HEK293 (cell line): ENCODE measurements at regions not wholly inside any gene's neighbourhood (a gene's known extent, or its start where the extent isn't known, plus 50 kb on each side); places are given as distances from the start of the nearest gene placed in this dataset.

Source experiments
- CTCF ChIA-PET: fragments of 350-600 bp; formaldehyde crosslinking; extraction: SDS; loops from one replicate; lab custom pipeline; 2021; ENCODE audit warnings: antibody characterized with exemption; lab: Yijun Ruan, JAX
- POLR2A ChIA-PET: fragments of 300-600 bp; formaldehyde crosslinking; extraction: SDS; loops from one replicate; lab custom pipeline; 2020; ENCODE audit warnings: antibody characterized with exemption, inconsistent platforms; lab: Yijun Ruan, JAX
- H3K27ac ChIP-seq: fragments of 200-500 bp; sonication (Bioruptor generic); 2 replicates; pipeline ENCODE4 v1.5.1; 2014; ENCODE audit warnings: low read depth, low read length, control low read depth, inconsistent platforms; ENCODE audit errors: extremely low read depth
- H3K36me3 ChIP-seq, 2 experiments: fragments of 200-500 bp in 1 of 2; sonication (Bioruptor generic) in 1 of 2; 1 replicate in 1 of 2; 2 replicates in 1 of 2; pipeline ENCODE4 v1.5.1; 2014 to 2017; ENCODE audit warnings: inconsistent platforms in 2 of 2, low read length in 2 of 2; ENCODE audit not compliant: control insufficient read depth in 2 of 2, insufficient read depth in 1 of 2
- H3K4me1 ChIP-seq: fragments of 200-500 bp; sonication (Bioruptor generic); 2 replicates; pipeline ENCODE4 v1.5.1; 2014; ENCODE audit warnings: mild to moderate bottlenecking, low read length, inconsistent platforms; ENCODE audit not compliant: control insufficient read depth, insufficient read depth
- H3K4me3 ChIP-seq: 2 replicates; pipeline ENCODE4 v1.5.1; 2011; ENCODE audit warnings: low read depth, mild to moderate bottlenecking, control low read depth, low read length, moderate library complexity
- H3K9me3 ChIP-seq: fragments of 200-500 bp; sonication (Bioruptor generic); 2 replicates; pipeline ENCODE4 v1.5.1; 2014; ENCODE audit warnings: low read depth, low read length, inconsistent platforms; ENCODE audit not compliant: control insufficient read depth, insufficient read depth
- KLF1 ChIP-seq: fragments of 450-650 bp; formaldehyde crosslinking; IDR thresholded peaks from 2 replicates; pipeline ENCODE4 v1.5.1; 2016; ENCODE audit warnings: missing biosample characterization, missing genetic modification characterization
- KLF16 ChIP-seq: fragments of 450-650 bp; formaldehyde crosslinking; IDR thresholded peaks from 2 replicates; pipeline ENCODE4 v1.5.1; 2017; ENCODE audit warnings: missing biosample characterization, missing genetic modification characterization
- PRDM2 ChIP-seq: fragments of 450-650 bp; formaldehyde crosslinking; IDR thresholded peaks from 2 replicates; pipeline ENCODE4 v1.5.1; 2016; ENCODE audit warnings: missing biosample characterization, missing genetic modification characterization, borderline replicate concordance
- SCRT2 ChIP-seq: fragments of 450-650 bp; formaldehyde crosslinking; IDR thresholded peaks from 2 replicates; pipeline ENCODE4 v1.5.1; 2016; ENCODE audit warnings: missing biosample characterization, missing genetic modification characterization
- ZFP69B ChIP-seq: fragments of 450-650 bp; formaldehyde crosslinking; IDR thresholded peaks from 2 replicates; pipeline ENCODE4 v1.5.1; 2016; ENCODE audit warnings: missing biosample characterization, missing genetic modification characterization
- ZNF214 ChIP-seq: fragments of 450-650 bp; formaldehyde crosslinking; IDR thresholded peaks from 2 replicates; pipeline ENCODE4 v1.5.1; 2017; ENCODE audit warnings: missing biosample characterization, mild to moderate bottlenecking, missing genetic modification characterization, borderline replicate concordance
- ZNF239 ChIP-seq: fragments of 450-650 bp; formaldehyde crosslinking; IDR thresholded peaks from 2 replicates; pipeline ENCODE4 v1.5.1; 2016; ENCODE audit warnings: missing biosample characterization, missing genetic modification characterization
- ZNF274 ChIP-seq, 2 experiments: fragments of 200-500 bp in 1 of 2; fragments of 450-650 bp in 1 of 2; sonication (Bioruptor generic) in 1 of 2; formaldehyde crosslinking in 1 of 2; IDR thresholded peaks; 2 replicates each; pipeline versions ENCODE4 v1.5.1 to v1.6.1; 2014 to 2016; ENCODE audit warnings: borderline replicate concordance in 1 of 2, inconsistent platforms in 1 of 2, low read length in 1 of 2, missing biosample characterization in 1 of 2, missing genetic modification characterization in 1 of 2
- ZNF488 ChIP-seq: fragments of 450-650 bp; formaldehyde crosslinking; IDR thresholded peaks from 2 replicates; pipeline ENCODE4 v1.5.1; 2016; ENCODE audit warnings: missing biosample characterization, missing genetic modification characterization
- ZNF521 ChIP-seq: fragments of 450-650 bp; formaldehyde crosslinking; IDR thresholded peaks from 2 replicates; pipeline ENCODE4 v1.5.1; 2017; ENCODE audit warnings: missing biosample characterization, mild to moderate bottlenecking, missing genetic modification characterization
- ZNF555 ChIP-seq: fragments of 450-650 bp; formaldehyde crosslinking; conservative IDR thresholded peaks from 2 replicates; pipeline ENCODE4 v1.5.1; 2017; ENCODE audit warnings: missing biosample characterization, mild to moderate bottlenecking, missing genetic modification characterization, inconsistent platforms
- ZNF645 ChIP-seq: fragments of 450-650 bp; formaldehyde crosslinking; IDR thresholded peaks from 2 replicates; pipeline ENCODE4; 2016; ENCODE audit warnings: missing biosample characterization, missing genetic modification characterization
- ZNF658 ChIP-seq: fragments of 450-650 bp; formaldehyde crosslinking; IDR thresholded peaks from 2 replicates; pipeline ENCODE4; 2016; ENCODE audit warnings: missing biosample characterization, missing genetic modification characterization
- ZNF747 ChIP-seq: fragments of 450-650 bp; formaldehyde crosslinking; IDR thresholded peaks from 2 replicates; pipeline ENCODE4 v1.5.1; 2016; ENCODE audit warnings: missing biosample characterization, missing genetic modification characterization
- ZNF776 ChIP-seq: fragments of 450-650 bp; formaldehyde crosslinking; IDR thresholded peaks from 2 replicates; pipeline ENCODE4 v1.5.0; 2017; ENCODE audit warnings: missing biosample characterization, missing genetic modification characterization, borderline replicate concordance
- TF ChIP-seq, protein P1 (sequence below): fragments of 450-650 bp; formaldehyde crosslinking; IDR thresholded peaks from 2 replicates; pipeline ENCODE4 v1.5.1; 2016; ENCODE audit warnings: missing biosample characterization, missing genetic modification characterization
- TF ChIP-seq, protein P2 (sequence below): fragments of 450-650 bp; formaldehyde crosslinking; IDR thresholded peaks from 2 replicates; pipeline ENCODE4 v1.5.1; 2017; ENCODE audit warnings: missing biosample characterization, missing genetic modification characterization

DNA sequence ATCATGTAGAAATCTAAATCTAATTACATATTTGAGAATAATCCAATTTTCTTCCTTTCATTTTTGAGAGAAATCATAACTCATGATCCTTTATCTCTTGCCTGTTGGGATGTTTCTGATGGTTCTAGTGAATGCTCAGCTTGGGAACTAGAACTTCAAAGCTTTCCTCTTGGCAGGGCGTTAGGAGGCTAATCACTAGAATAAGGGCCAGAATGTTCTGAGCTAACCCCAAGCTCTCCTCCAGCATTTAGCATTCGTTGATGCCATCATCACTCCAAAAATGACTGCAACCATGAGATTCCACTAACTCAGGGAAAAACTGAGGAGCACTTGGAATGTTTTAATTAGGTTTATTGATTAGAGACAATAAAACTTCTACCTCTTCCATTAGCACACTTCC is 93.9 kb upstream of the DPT start (continued):
- TF ChIP-seq ZNF274 (IDR thresholded peaks at IDR 0.05; ENCODE audit: low read length) (no peak), ZNF274 (tag by site-specific recombination; IDR thresholded peaks at IDR 0.05; ENCODE audit: borderline replicate concordance) (no peak), ZNF488 (tag by site-specific recombination) (no peak), PRDM2 (no peak), ZNF658 (no peak), ZNF521 (tag by site-specific recombination) (no peak), ZNF645 (tag by site-specific recombination) (no peak), KLF1 (tag by site-specific recombination) (no peak), ZNF776 (tag by site-specific recombination) (no peak), ZNF239 (no peak)
- TF ChIP-seq, protein P1, sequence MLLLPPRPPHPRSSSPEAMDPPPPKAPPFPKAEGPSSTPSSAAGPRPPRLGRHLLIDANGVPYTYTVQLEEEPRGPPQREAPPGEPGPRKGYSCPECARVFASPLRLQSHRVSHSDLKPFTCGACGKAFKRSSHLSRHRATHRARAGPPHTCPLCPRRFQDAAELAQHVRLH (tag by site-specific recombination): no peak
- TF ChIP-seq, all 188 proteins: peak for 0

DNA sequence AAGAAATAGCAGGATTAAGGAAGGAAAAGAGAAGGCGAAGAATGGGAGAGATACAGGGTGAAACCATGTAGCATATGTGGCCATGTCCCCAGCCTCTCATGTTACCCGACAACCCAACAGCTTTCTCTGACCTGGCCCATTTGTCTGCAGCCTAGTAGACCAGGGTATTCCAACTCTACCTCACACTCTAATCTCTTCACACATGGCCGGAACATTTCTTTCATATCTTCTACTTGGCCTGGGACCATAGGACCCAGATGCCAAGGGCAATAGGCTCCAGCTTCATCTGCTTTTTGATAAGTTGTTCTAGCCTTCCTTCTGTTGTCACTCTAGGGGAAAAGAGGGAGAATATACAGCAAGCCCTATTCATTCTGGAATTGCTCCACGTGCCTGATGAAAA is 95.0 kb upstream of the DPT start:
- POLR2A ChIA-PET: no interaction called here
- H3K9me3 ChIP-seq: no peaks in the 10 kb centered on the region
- H3K4me3 ChIP-seq: no peak overlapping the region
- H3K4me1 ChIP-seq: no peaks in the 10 kb centered on the region
- TF ChIP-seq ZNF555 (tag by site-specific recombination) (no peak), ZNF747 (no peak), ZNF214 (tag by site-specific recombination) (no peak), KLF16 (no peak), SCRT2 (tag by site-specific recombination) (no peak), ZFP69B (tag by site-specific recombination) (no peak)
- TF ChIP-seq, protein P2, sequence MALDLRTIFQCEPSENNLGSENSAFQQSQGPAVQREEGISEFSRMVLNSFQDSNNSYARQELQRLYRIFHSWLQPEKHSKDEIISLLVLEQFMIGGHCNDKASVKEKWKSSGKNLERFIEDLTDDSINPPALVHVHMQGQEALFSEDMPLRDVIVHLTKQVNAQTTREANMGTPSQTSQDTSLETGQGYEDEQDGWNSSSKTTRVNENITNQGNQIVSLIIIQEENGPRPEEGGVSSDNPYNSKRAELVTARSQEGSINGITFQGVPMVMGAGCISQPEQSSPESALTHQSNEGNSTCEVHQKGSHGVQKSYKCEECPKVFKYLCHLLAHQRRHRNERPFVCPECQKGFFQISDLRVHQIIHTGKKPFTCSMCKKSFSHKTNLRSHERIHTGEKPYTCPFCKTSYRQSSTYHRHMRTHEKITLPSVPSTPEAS (tag by site-specific recombination): no peak
- CTCF ChIA-PET: no interaction called here
- H3K36me3 ChIP-seq: no peaks in the 10 kb centered on the region
- no peak overlapping the region for H3K27ac ChIP-seq
